Chondrocyte (in vitro differentiated cells): ENCODE measurements at regions not wholly inside any gene's neighbourhood (a gene's known extent, or its start where the extent isn't known, plus 50 kb on each side); places are given as distances from the start of the nearest gene placed in this dataset.
A peak's percentile ranks its signal among the peaks of the same experiment; 100 is the strongest.

ENCODE experiments used
- DNase-seq: peaks from one replicate; pipeline ENCODE4 v3.0.0; 2021; ENCODE audit warnings: mixed read lengths, low spot score
- H3K27ac Mint-ChIP-seq: one replicate; pipeline ENCODE4 v1.8.0; 2021; ENCODE audit warnings: mild to moderate bottlenecking, moderate library complexity, mixed read lengths; ENCODE audit not compliant: unreplicated experiment
- H3K27me3 Mint-ChIP-seq: 2 replicates; pipeline ENCODE4 v1.8.0; 2021; ENCODE audit warnings: low read depth, mixed read lengths
- H3K36me3 Mint-ChIP-seq: 2 replicates; pipeline ENCODE4 v1.8.0; 2021; ENCODE audit warnings: low read depth, mixed read lengths
- H3K4me1 Mint-ChIP-seq: 2 replicates; pipeline ENCODE4 v1.8.0; 2021; ENCODE audit warnings: low read depth, mild to moderate bottlenecking, mixed read lengths
- H3K4me3 Mint-ChIP-seq: one replicate; pipeline ENCODE4 v1.8.0; 2021; ENCODE audit warnings: mild to moderate bottlenecking, moderate library complexity, mixed read lengths; ENCODE audit not compliant: unreplicated experiment
- H3K9me3 Mint-ChIP-seq: 2 replicates; pipeline ENCODE4 v1.8.0; 2021; ENCODE audit warnings: low read depth, mixed read lengths
- CTCF ChIP-seq: fragments of 200-600 bp; sonication (generic); IDR thresholded peaks from 2 replicates; pipeline ENCODE4 v1.5.0; 2021; ENCODE audit warnings: antibody characterized with exemption, mild to moderate bottlenecking, moderate library complexity

DNA sequence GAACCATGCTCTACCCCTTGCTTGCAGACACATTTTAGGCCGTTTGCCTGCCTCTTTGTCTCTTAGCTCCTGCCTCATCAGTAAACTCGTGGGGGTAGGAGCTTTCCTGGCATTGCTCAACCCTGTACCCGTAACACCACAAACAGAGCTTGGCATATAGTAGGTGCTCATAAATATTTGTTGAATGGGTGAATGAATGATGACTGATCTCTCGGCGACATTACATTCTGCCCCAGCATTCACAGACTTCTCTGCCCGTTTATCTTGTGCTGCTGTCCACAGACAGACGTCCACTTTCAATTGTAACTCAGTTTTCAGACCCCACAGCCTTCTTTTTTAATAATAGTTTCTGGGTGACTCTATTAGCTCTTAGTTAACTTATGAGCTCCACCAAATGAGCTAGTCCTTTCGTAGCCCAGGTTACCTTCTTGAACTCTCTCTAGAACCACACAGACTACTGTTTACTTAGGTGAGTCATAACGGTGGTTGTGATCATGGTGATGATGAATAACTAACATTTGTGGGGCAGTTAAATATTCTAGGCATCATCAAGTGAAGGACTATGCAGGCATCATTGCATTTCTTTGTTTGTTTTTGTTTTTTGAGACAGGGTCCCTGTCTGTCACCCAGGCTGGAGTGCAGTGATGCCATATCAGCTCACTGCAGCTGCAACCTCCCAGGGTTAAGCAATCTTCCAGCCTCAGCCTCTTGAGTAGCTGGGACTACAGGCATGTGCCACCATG lies 188.4 kb downstream of the ADAMTS15 start:
- Mint-ChIP-seq H3K36me3 (no peaks in the 10 kb centered on the region), H3K27ac (peak overlapping the region; percentile 5), H3K4me1 (peaks cover 66% of the 10 kb centered on the region), H3K9me3 (no peaks in the 10 kb centered on the region), H3K27me3 (no peaks in the 10 kb centered on the region), H3K4me3 (no peak overlapping the region)
- DNase-seq, result no peak
- TF ChIP-seq CTCF, result no peak

GRCh38 chr11:130637566-130637965 lies 189.1 kb downstream of the ADAMTS15 start:
- no peak overlapping the region for H3K4me3 Mint-ChIP-seq
- H3K9me3 Mint-ChIP-seq, result no peaks in the 10 kb centered on the region
- no peak for DNase-seq
- H3K4me1 Mint-ChIP-seq, result peaks cover 64% of the 10 kb centered on the region
- no peaks in the 10 kb centered on the region for H3K36me3 Mint-ChIP-seq
- no peak overlapping the region for H3K27ac Mint-ChIP-seq
- no peak for TF ChIP-seq CTCF
- no peaks in the 10 kb centered on the region for H3K27me3 Mint-ChIP-seq

- Mint-ChIP-seq H3K4me3 (no peak overlapping the region), H3K4me1 (peaks cover 64% of the 10 kb centered on the region), H3K9me3 (no peaks in the 10 kb centered on the region), H3K36me3 (no peaks in the 10 kb centered on the region), H3K27me3 (no peaks in the 10 kb centered on the region), H3K27ac (no peak overlapping the region)
- no peak for TF ChIP-seq CTCF
- DNase-seq, result no peak
Measured at GRCh38 chr11:130638033-130638432, 189.6 kb downstream of the ADAMTS15 start.

- no peak overlapping the region for H3K4me3 Mint-ChIP-seq
- no peak for DNase-seq
- no peaks in the 10 kb centered on the region for H3K36me3 Mint-ChIP-seq
- H3K9me3 Mint-ChIP-seq, result no peaks in the 10 kb centered on the region
- no peak for TF ChIP-seq CTCF
- H3K27ac Mint-ChIP-seq, result no peak overlapping the region
- peaks cover 58% of the 10 kb centered on the region for H3K4me1 Mint-ChIP-seq
- H3K27me3 Mint-ChIP-seq, result no peaks in the 10 kb centered on the region
Measured at GRCh38 chr11:130638624-130639023, 190.2 kb downstream of the ADAMTS15 start.

DNA sequence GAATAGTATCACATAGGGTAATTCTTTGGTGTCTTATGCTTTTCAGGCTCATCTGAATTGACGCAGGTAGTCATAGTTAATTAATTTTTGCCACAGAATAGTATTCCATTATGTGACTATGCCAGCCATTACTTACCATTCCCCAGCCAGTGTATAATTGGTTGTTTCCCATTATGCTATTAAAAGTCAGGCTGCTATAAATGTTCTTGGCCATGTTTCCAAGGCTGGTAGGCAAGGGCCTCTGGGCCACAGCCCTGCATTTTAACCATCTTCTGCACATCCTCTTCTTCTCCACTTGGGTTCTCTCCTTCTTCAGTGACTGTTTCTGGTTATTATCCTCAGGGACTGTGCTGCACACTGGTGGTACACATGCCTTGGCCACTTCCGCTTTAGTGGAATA lies 190.9 kb downstream of the ADAMTS15 start:
- no peaks in the 10 kb centered on the region for H3K27me3 Mint-ChIP-seq
- H3K4me3 Mint-ChIP-seq, result no peak overlapping the region
- H3K27ac Mint-ChIP-seq, result no peak overlapping the region
- H3K4me1 Mint-ChIP-seq, result peaks cover 50% of the 10 kb centered on the region
- no peaks in the 10 kb centered on the region for H3K9me3 Mint-ChIP-seq
- no peak for TF ChIP-seq CTCF
- H3K36me3 Mint-ChIP-seq, result no peaks in the 10 kb centered on the region
- no peak for DNase-seq
